ENCODE measurements at regions not wholly inside any gene's neighbourhood (a gene's known extent, or its start where the extent isn't known, plus 50 kb on each side); places are given as distances from the start of the nearest gene placed in this dataset.

GRCh38 chr12:124410354-124411175 is 115.7 kb downstream of the RFLNA start:
- DNase-seq: no peak

GRCh38 chr12:124408822-124409517 is 114.1 kb downstream of the RFLNA start:
- no peak for DNase-seq

- DNase-seq: no peak
Measured at GRCh38 chr12:124407074-124407473, 112.2 kb downstream of the RFLNA start.

GRCh38 chr12:124406043-124406442 is 111.2 kb downstream of the RFLNA start:
- DNase-seq: no peak

GRCh38 chr12:124405592-124405991 is 110.7 kb downstream of the RFLNA start:
- DNase-seq: no peak

- DNase-seq: no peak
Measured at GRCh38 chr12:124405151-124405550, 110.3 kb downstream of the RFLNA start.

GRCh38 chr12:124404162-124404784 is 109.4 kb downstream of the RFLNA start:
- no peak for DNase-seq

GRCh38 chr12:124403273-124403672 is 108.4 kb downstream of the RFLNA start:
- DNase-seq: no peak

- DNase-seq: no peak
Measured at GRCh38 chr12:124402248-124403066, 107.6 kb downstream of the RFLNA start.

- no peak for DNase-seq
Measured at GRCh38 chr12:124401704-124402221, 106.9 kb downstream of the RFLNA start.

- no peak for DNase-seq
Measured at GRCh38 chr12:124400124-124400523, 105.2 kb downstream of the RFLNA start.

GRCh38 chr12:124399622-124400021 is 104.7 kb downstream of the RFLNA start:
- DNase-seq: no peak

- no peak for DNase-seq
Measured at GRCh38 chr12:124398578-124399227, 103.8 kb downstream of the RFLNA start.

- no peak for DNase-seq
Measured at GRCh38 chr12:124397807-124398577, 103.1 kb downstream of the RFLNA start.

GRCh38 chr12:124397399-124397679 is 102.4 kb downstream of the RFLNA start:
- DNase-seq: no peak

GRCh38 chr12:124396544-124397398 is 101.9 kb downstream of the RFLNA start:
- no peak for DNase-seq

- no peak for DNase-seq
Measured at GRCh38 chr12:124395986-124396385, 101.1 kb downstream of the RFLNA start.

GRCh38 chr12:124395284-124395752 is 100.4 kb downstream of the RFLNA start:
- no peak for DNase-seq

- no peak for DNase-seq
Measured at GRCh38 chr12:124394462-124395128, 99.7 kb downstream of the RFLNA start.

- DNase-seq: no peak
Measured at GRCh38 chr12:124393831-124394230, 98.9 kb downstream of the RFLNA start.
